ENCODE measurements at regions not wholly inside any gene's neighbourhood (a gene's known extent, or its start where the extent isn't known, plus 50 kb on each side); places are given as distances from the start of the nearest gene placed in this dataset.

GRCh38 chr7:12862146-12862545, 174.7 kb downstream of the ARL4A start:
- TF ChIP-seq ZBTB7A (IDR thresholded peaks at IDR 0.05; ENCODE audit: low read depth), result no peak
- no peak for TF ChIP-seq FOXM1 (IDR thresholded peaks at IDR 0.05; ENCODE audit: borderline replicate concordance, low read depth)
- TF ChIP-seq TEAD4 (IDR thresholded peaks at IDR 0.05), result no peak
- TF ChIP-seq EP300 (IDR thresholded peaks at IDR 0.05; ENCODE audit: borderline replicate concordance), result no peak
- no peak for TF ChIP-seq EGR1 (IDR thresholded peaks at IDR 0.05)

GRCh38 chr7:12864470-12865046, 177.1 kb downstream of the ARL4A start:
- no peak for TF ChIP-seq NFIC (IDR thresholded peaks at IDR 0.05)
- no peak for TF ChIP-seq TCF12 (IDR thresholded peaks at IDR 0.05; ENCODE audit: low read depth)
- no peak for TF ChIP-seq USF1 (IDR thresholded peaks at IDR 0.05)
- TF ChIP-seq MAX (IDR thresholded peaks at IDR 0.05), result no peak
- TF ChIP-seq TAF1 (IDR thresholded peaks at IDR 0.05; ENCODE audit: low read depth), result no peak
- no peak for TF ChIP-seq EGR1 (IDR thresholded peaks at IDR 0.05)
- TF ChIP-seq FOXM1 (IDR thresholded peaks at IDR 0.05; ENCODE audit: borderline replicate concordance, low read depth), result no peak
- no peak for TF ChIP-seq EP300 (IDR thresholded peaks at IDR 0.05; ENCODE audit: borderline replicate concordance)
- no peak for TF ChIP-seq RAD21 (IDR thresholded peaks at IDR 0.05; ENCODE audit: low read depth)
- TF ChIP-seq ZBTB7A (IDR thresholded peaks at IDR 0.05; ENCODE audit: low read depth), result no peak
- TF ChIP-seq TEAD4 (IDR thresholded peaks at IDR 0.05), result no peak
- no peak for TF ChIP-seq CREB1 (IDR thresholded peaks at IDR 0.05; ENCODE audit: low read depth)
- no peak for TF ChIP-seq REST (IDR thresholded peaks at IDR 0.05; ENCODE audit: low read depth)
- no peak for TF ChIP-seq YY1 (IDR thresholded peaks at IDR 0.05; ENCODE audit: low read depth)
- no peak for TF ChIP-seq CEBPB (IDR thresholded peaks at IDR 0.05)

GRCh38 chr7:12865593-12865992, 178.2 kb downstream of the ARL4A start:
- TF ChIP-seq EGR1 (IDR thresholded peaks at IDR 0.05), result no peak
- no peak for TF ChIP-seq ZBTB7A (IDR thresholded peaks at IDR 0.05; ENCODE audit: low read depth)
- no peak for TF ChIP-seq USF1 (IDR thresholded peaks at IDR 0.05)
- no peak for TF ChIP-seq TCF12 (IDR thresholded peaks at IDR 0.05; ENCODE audit: low read depth)
- no peak for TF ChIP-seq CREB1 (IDR thresholded peaks at IDR 0.05; ENCODE audit: low read depth)
- TF ChIP-seq YY1 (IDR thresholded peaks at IDR 0.05; ENCODE audit: low read depth), result no peak
- TF ChIP-seq REST (IDR thresholded peaks at IDR 0.05; ENCODE audit: low read depth), result no peak
- TF ChIP-seq EP300 (IDR thresholded peaks at IDR 0.05; ENCODE audit: borderline replicate concordance), result no peak
- no peak for TF ChIP-seq FOXM1 (IDR thresholded peaks at IDR 0.05; ENCODE audit: borderline replicate concordance, low read depth)
- no peak for TF ChIP-seq CEBPB (IDR thresholded peaks at IDR 0.05)
- TF ChIP-seq RAD21 (IDR thresholded peaks at IDR 0.05; ENCODE audit: low read depth), result no peak
- TF ChIP-seq MAX (IDR thresholded peaks at IDR 0.05), result no peak
- TF ChIP-seq TEAD4 (IDR thresholded peaks at IDR 0.05), result no peak
- TF ChIP-seq NFIC (IDR thresholded peaks at IDR 0.05), result no peak
- TF ChIP-seq TAF1 (IDR thresholded peaks at IDR 0.05; ENCODE audit: low read depth), result no peak

- peak; percentile 71 for TF ChIP-seq EP300 (IDR thresholded peaks at IDR 0.05; ENCODE audit: borderline replicate concordance)
- TF ChIP-seq FOXM1 (IDR thresholded peaks at IDR 0.05; ENCODE audit: borderline replicate concordance, low read depth), result 0 out of 2 replicates have a peak, but pooled peaks have one; percentile 59
- no peak for TF ChIP-seq YY1 (IDR thresholded peaks at IDR 0.05; ENCODE audit: low read depth)
- no peak for TF ChIP-seq EGR1 (IDR thresholded peaks at IDR 0.05)
- TF ChIP-seq REST (IDR thresholded peaks at IDR 0.05; ENCODE audit: low read depth), result no peak
- TF ChIP-seq TEAD4 (IDR thresholded peaks at IDR 0.05), result peak; percentile 36
- TF ChIP-seq ZBTB7A (IDR thresholded peaks at IDR 0.05; ENCODE audit: low read depth), result no peak
- no peak for TF ChIP-seq TAF1 (IDR thresholded peaks at IDR 0.05; ENCODE audit: low read depth)
- peak; percentile 50; the same call in 1 of the 2 replicates for TF ChIP-seq TCF12 (IDR thresholded peaks at IDR 0.05; ENCODE audit: low read depth)
- no peak for TF ChIP-seq RAD21 (IDR thresholded peaks at IDR 0.05; ENCODE audit: low read depth)
- TF ChIP-seq CREB1 (IDR thresholded peaks at IDR 0.05; ENCODE audit: low read depth), result no peak
- no peak for TF ChIP-seq USF1 (IDR thresholded peaks at IDR 0.05)
- 0 out of 2 replicates have a peak, but pooled peaks have one; percentile 34 for TF ChIP-seq NFIC (IDR thresholded peaks at IDR 0.05)
- TF ChIP-seq MAX (IDR thresholded peaks at IDR 0.05), result no peak
- peak; percentile 43; the same call in 1 of the 2 replicates for TF ChIP-seq CEBPB (IDR thresholded peaks at IDR 0.05)
Observed at GRCh38 chr7:12866207-12866606, 178.8 kb downstream of the ARL4A start.
